GM23338 (cell line): ENCODE measurements at regions not wholly inside any gene's neighbourhood (a gene's known extent, or its start where the extent isn't known, plus 50 kb on each side); places are given as distances from the start of the nearest gene placed in this dataset.

ENCODE experiments used
- ATAC-seq: fragments of 200-7000 bp; cut with Tn5 transposase; 3 replicates; pipeline ENCODE4 v1.9.1; 2020
- DNase-seq: peaks from one replicate; pipeline ENCODE4 v3.0.0-alpha.2; 2015; ENCODE audit warnings: low spot score
- H2AFZ ChIP-seq: fragments of 200-600 bp; sonication (generic); 2 replicates; pipeline ENCODE4 v1.8.0; 2016; ENCODE audit warnings: antibody characterized with exemption, mild to moderate bottlenecking, moderate library complexity
- H3F3A ChIP-seq: fragments of 200-600 bp; sonication (generic); replicated peaks from 2 replicates; pipeline ENCODE4 v1.8.0; 2017; ENCODE audit warnings: antibody characterized with exemption, mixed run types, low read depth
- H3K27ac ChIP-seq: fragments of 200-600 bp; sonication (generic); 2 replicates; pipeline ENCODE4 v1.6.1; 2016; ENCODE audit warnings: low read depth
- H3K27me3 ChIP-seq: fragments of 200-600 bp; sonication (generic); 2 replicates; pipeline ENCODE4 v1.8.0; 2016; ENCODE audit warnings: mild to moderate bottlenecking, mixed run types, moderate library complexity; ENCODE audit not compliant: insufficient read depth
- H3K36me3 ChIP-seq: fragments of 200-600 bp; sonication (generic); 2 replicates; pipeline ENCODE4 v1.8.0; 2016; ENCODE audit warnings: mild to moderate bottlenecking; ENCODE audit not compliant: insufficient read depth
- H3K4me1 ChIP-seq: fragments of 200-600 bp; sonication (generic); 2 replicates; pipeline ENCODE4 v1.8.0; 2016; ENCODE audit warnings: mild to moderate bottlenecking, moderate library complexity; ENCODE audit not compliant: insufficient read depth
- H3K4me2 ChIP-seq: fragments of 200-600 bp; sonication (generic); 2 replicates; pipeline ENCODE4 v1.7.1; 2017; ENCODE audit warnings: mixed run types
- H3K4me3 ChIP-seq: fragments of 200-600 bp; sonication (generic); 2 replicates; pipeline ENCODE4 v1.6.1; 2016; ENCODE audit warnings: mixed run types
- H3K79me2 ChIP-seq: fragments of 200-600 bp; sonication (generic); replicated peaks from 2 replicates; pipeline ENCODE4 v1.8.0; 2017; ENCODE audit warnings: mild to moderate bottlenecking; ENCODE audit not compliant: insufficient read depth
- H3K9me2 ChIP-seq: fragments of 200-600 bp; sonication (generic); 2 replicates; pipeline ENCODE4 v1.8.0; 2017; ENCODE audit not compliant: insufficient read depth
- H4K20me1 ChIP-seq: fragments of 200-600 bp; sonication (generic); replicated peaks from 2 replicates; pipeline ENCODE4 v1.8.0; 2017; ENCODE audit warnings: mild to moderate bottlenecking; ENCODE audit not compliant: insufficient read depth
- H3K27ac Mint-ChIP-seq: 2 replicates; pipeline ENCODE4 v1.8.0; 2020; ENCODE audit warnings: inconsistent platforms, mild to moderate bottlenecking, moderate library complexity, mixed read lengths
- H3K27me3 Mint-ChIP-seq: 3 replicates; pipeline ENCODE4 v1.8.0; 2022; ENCODE audit warnings: low read depth, mild to moderate bottlenecking, moderate library complexity, mixed read lengths, inconsistent platforms; ENCODE audit not compliant: insufficient read depth, poor library complexity
- H3K36me3 Mint-ChIP-seq: 3 replicates; pipeline ENCODE4 v1.8.0; 2021; ENCODE audit warnings: low read depth, mild to moderate bottlenecking, inconsistent platforms, moderate library complexity, mixed read lengths
- H3K4me1 Mint-ChIP-seq: 3 replicates; pipeline ENCODE4 v1.8.0; 2020; ENCODE audit warnings: mild to moderate bottlenecking, inconsistent platforms, mixed read lengths
- H3K4me3 Mint-ChIP-seq: 3 replicates; pipeline ENCODE4 v1.8.0; 2021; ENCODE audit warnings: moderate library complexity, mild to moderate bottlenecking, inconsistent platforms, mixed read lengths
- H3K9me3 Mint-ChIP-seq: 3 replicates; pipeline ENCODE4 v1.8.0; 2020; ENCODE audit warnings: moderate library complexity, mild to moderate bottlenecking, inconsistent platforms, mixed read lengths
- CREB1 ChIP-seq: fragments of 250-450 bp; sonication (Bioruptor Pico); IDR thresholded peaks from 2 replicates; pipeline ENCODE4 v1.5.0; 2020; ENCODE audit warnings: low read depth, mild to moderate bottlenecking, moderate library complexity
- CTCF ChIP-seq, 2 experiments: fragments of 200-600 bp in 1 of 2; sonication (generic) in 1 of 2; conservative IDR thresholded peaks; 2 replicates each; pipeline versions ENCODE4 v1.5.1 to v1.6.1; 2016 to 2017; ENCODE audit warnings: antibody characterized with exemption in 2 of 2, low read depth in 2 of 2, mild to moderate bottlenecking in 2 of 2, moderate library complexity in 1 of 2
- ETS1 ChIP-seq: IDR thresholded peaks from 2 replicates; pipeline ENCODE4 v1.6.1; 2016; ENCODE audit warnings: antibody characterized with exemption
- EZH2 ChIP-seq: fragments of 200-600 bp; sonication (generic); IDR thresholded peaks from one replicate; pipeline ENCODE4 v1.8.0; 2017; ENCODE audit warnings: antibody characterized with exemption, mild to moderate bottlenecking, low read depth; ENCODE audit not compliant: unreplicated experiment
- EZH2phosphoT487 ChIP-seq: fragments of 200-600 bp; sonication (generic); IDR thresholded peaks from one replicate; pipeline ENCODE4 v1.8.1; 2018; ENCODE audit warnings: antibody characterized with exemption; ENCODE audit not compliant: unreplicated experiment
- JUNB ChIP-seq: IDR thresholded peaks from one replicate; pipeline ENCODE4 v1.6.1; 2016; ENCODE audit warnings: antibody characterized with exemption; ENCODE audit not compliant: unreplicated experiment
- NANOG ChIP-seq: IDR thresholded peaks from 2 replicates; pipeline ENCODE4 v1.6.1; 2016; ENCODE audit warnings: antibody characterized with exemption, borderline replicate concordance
- POLR2AphosphoS5 ChIP-seq: IDR thresholded peaks from 2 replicates; pipeline ENCODE4 v1.6.1; 2016; ENCODE audit warnings: antibody characterized with exemption, low read depth
- REST ChIP-seq: IDR thresholded peaks from one replicate; pipeline ENCODE4 v1.6.1; 2018; ENCODE audit warnings: antibody characterized with exemption; ENCODE audit not compliant: unreplicated experiment
- STAT1 ChIP-seq: IDR thresholded peaks from one replicate; pipeline ENCODE4 v1.6.1; 2016; ENCODE audit warnings: antibody characterized with exemption; ENCODE audit not compliant: unreplicated experiment
- ZNF114 ChIP-seq: fragments of 250-450 bp; sonication (Bioruptor Pico); IDR thresholded peaks from 2 replicates; pipeline ENCODE4 v1.5.0; 2020; ENCODE audit warnings: mild to moderate bottlenecking, moderate library complexity
- ZNF331 ChIP-seq: fragments of 250-450 bp; sonication (Bioruptor Pico); IDR thresholded peaks from 2 replicates; pipeline ENCODE4 v1.5.0; 2020; ENCODE audit warnings: low read depth, mild to moderate bottlenecking, moderate library complexity
- ZNF462 ChIP-seq: fragments of 250-450 bp; sonication (Bioruptor Pico); IDR thresholded peaks from 2 replicates; pipeline ENCODE4 v1.5.0; 2020; ENCODE audit warnings: mild to moderate bottlenecking, moderate library complexity

GRCh38 chr16:64773638-64774037, 348.2 kb downstream of the CDH11 start:
- Mint-ChIP-seq H3K27ac (no peak overlapping the region), H3K4me3 (no peak overlapping the region), H3K4me1 (no peaks in the 10 kb centered on the region), H3K27me3 (no peaks in the 10 kb centered on the region), H3K9me3 (no peaks in the 10 kb centered on the region; the same call in 2 of the 3 replicates), H3K36me3 (no peaks in the 10 kb centered on the region)
- no peaks in the 10 kb centered on the region for H4K20me1 ChIP-seq
- no peaks in the 10 kb centered on the region for H3K4me1 ChIP-seq
- TF ChIP-seq EZH2 (no peak), ZNF331 (CRISPR knock-in tag) (no peak), NANOG (no peak), ETS1 (no peak), EZH2phosphoT487 (no peak), ZNF462 (CRISPR knock-in tag) (no peak), CREB1 (no peak), STAT1 (no peak), CTCF (conservative IDR thresholded peaks at IDR 0.05; ENCODE audit: low read depth in 2 of 2) (no peak), ZNF114 (no peak), REST (no peak), POLR2AphosphoS5 (no peak), JUNB (no peak)
- no peaks in the 10 kb centered on the region for H3K27me3 ChIP-seq
- H2AFZ ChIP-seq: no peak overlapping the region
- no peak overlapping the region for H3K4me2 ChIP-seq
- no peaks in the 10 kb centered on the region for H3K79me2 ChIP-seq
- no peak overlapping the region for H3K27ac ChIP-seq
- H3F3A ChIP-seq: no peaks in the 10 kb centered on the region
- no peaks in the 10 kb centered on the region for H3K9me2 ChIP-seq
- DNase-seq: no peak
- no peak overlapping the region for H3K4me3 ChIP-seq
- no peak for ATAC-seq
- H3K36me3 ChIP-seq: no peaks in the 10 kb centered on the region
